ENCODE measurements at regions not wholly inside any gene's neighbourhood (a gene's known extent, or its start where the extent isn't known, plus 50 kb on each side); places are given as distances from the start of the nearest gene placed in this dataset.

DNA sequence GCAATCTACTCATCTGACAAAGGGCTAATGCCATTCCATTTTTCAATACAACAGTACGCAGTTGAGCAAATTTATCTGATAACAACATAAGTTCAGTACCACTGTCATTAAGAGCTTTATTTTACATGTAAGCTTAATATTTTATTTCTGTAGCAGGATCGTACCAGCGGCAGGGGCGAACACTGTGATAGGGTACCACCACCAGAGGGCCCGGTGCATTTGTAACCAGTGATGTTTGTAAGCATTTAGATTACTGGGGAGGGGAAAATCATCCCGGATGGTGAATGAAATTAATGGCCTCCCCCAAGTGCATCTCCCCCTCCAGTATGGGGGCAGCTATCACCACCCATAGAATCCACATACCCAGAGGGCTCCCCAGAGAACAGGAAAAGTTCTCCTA lies 179.0 kb downstream of the ADGRA3 start:
- DNase-seq (ENCODE audit: low spot score) (no peak), ATAC-seq (ENCODE audit: low FRiP score) (no peak)
- TF ChIP-seq, protein P1, sequence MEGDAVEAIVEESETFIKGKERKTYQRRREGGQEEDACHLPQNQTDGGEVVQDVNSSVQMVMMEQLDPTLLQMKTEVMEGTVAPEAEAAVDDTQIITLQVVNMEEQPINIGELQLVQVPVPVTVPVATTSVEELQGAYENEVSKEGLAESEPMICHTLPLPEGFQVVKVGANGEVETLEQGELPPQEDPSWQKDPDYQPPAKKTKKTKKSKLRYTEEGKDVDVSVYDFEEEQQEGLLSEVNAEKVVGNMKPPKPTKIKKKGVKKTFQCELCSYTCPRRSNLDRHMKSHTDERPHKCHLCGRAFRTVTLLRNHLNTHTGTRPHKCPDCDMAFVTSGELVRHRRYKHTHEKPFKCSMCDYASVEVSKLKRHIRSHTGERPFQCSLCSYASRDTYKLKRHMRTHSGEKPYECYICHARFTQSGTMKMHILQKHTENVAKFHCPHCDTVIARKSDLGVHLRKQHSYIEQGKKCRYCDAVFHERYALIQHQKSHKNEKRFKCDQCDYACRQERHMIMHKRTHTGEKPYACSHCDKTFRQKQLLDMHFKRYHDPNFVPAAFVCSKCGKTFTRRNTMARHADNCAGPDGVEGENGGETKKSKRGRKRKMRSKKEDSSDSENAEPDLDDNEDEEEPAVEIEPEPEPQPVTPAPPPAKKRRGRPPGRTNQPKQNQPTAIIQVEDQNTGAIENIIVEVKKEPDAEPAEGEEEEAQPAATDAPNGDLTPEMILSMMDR (IDR thresholded peaks at IDR 0.05) = no peak

DNA sequence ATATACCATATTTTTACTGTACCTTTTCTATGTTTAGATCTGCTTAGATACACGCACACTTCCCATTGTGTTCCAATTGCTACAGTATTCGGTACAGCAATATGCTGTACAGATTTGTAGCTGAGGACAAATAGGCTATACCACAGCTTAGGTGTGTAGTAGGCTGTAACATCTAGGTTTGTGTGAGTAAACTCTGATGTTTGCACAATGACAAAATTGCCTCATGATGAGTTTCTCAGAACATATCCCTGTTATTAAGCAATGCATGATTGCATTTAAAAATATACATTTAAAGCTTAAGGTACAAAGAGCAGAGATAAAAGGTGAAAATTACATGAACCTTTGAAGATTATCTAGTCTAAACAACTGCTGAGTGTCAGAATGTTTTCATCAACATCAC lies 181.7 kb downstream of the ADGRA3 start:
- DNase-seq (ENCODE audit: low spot score) (no peak), ATAC-seq (ENCODE audit: low FRiP score) (no peak)
- TF ChIP-seq, protein P1 (IDR thresholded peaks at IDR 0.05) = no peak

DNA sequence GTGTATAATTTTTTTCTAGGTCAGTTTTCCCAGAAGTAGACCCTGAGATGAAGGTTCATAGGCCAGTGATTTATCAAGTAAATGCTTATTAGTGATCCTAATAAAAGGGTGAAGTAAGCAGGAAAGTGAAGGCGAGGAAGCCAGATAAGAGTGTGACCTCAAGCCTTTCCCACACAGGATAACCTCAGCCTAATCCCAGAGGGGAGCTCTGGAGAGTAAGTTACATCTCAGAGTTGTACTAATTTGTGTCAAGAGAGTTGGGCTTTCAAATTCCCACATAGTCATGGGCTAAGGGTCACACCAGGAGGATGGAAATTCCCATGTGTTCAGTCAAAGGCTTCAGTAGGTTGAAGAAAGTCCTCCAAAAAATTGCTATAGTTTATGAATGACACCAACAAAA lies 191.4 kb downstream of the ADGRA3 start:
- TF ChIP-seq, protein P1 (IDR thresholded peaks at IDR 0.05) = no peak
- ATAC-seq (ENCODE audit: low FRiP score) (no peak), DNase-seq (ENCODE audit: low spot score) (no peak)

DNA sequence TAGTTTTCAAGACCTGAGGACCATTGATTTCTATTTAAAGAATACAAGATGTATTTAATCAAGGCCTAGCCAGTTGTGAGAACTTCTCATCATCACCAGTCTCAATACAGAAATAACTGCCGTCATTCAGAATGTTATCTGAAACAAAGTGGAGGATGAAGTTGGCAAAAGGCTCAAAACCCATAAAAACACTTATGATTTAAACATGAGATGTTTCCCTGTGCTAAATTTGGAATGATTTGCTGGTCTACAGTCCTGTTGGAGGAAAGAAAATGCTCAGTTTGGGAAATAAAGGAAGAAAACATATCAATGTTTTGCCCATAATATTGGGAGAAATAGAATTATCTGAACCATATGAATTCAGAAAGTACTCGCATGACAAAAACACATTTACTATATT lies 192.2 kb downstream of the ADGRA3 start:
- TF ChIP-seq, protein P1 (IDR thresholded peaks at IDR 0.05) = no peak
- DNase-seq (ENCODE audit: low spot score) (no peak), ATAC-seq (ENCODE audit: low FRiP score) (no peak)

DNA sequence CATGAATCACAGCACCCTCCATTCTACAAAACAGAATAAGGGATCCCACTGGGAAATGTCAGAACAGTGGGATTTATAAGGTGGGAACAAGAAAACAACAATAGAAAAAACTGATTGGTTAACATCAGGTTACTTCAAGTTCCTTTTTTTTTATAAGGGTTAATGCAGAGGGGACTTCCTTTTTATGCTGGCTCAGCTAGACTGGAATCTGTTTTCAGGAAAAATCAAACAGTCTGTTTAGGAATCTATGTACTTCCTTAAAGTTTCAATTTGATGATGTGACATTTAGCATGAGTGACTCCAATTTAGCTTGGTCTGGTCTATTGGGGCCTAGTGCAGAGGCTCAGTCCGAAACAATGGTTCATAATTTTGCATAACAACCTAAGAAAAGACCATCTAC lies 192.9 kb downstream of the ADGRA3 start:
- DNase-seq (ENCODE audit: low spot score) (no peak), ATAC-seq (ENCODE audit: low FRiP score) (no peak)
- TF ChIP-seq, protein P1 (IDR thresholded peaks at IDR 0.05) = no peak

DNA sequence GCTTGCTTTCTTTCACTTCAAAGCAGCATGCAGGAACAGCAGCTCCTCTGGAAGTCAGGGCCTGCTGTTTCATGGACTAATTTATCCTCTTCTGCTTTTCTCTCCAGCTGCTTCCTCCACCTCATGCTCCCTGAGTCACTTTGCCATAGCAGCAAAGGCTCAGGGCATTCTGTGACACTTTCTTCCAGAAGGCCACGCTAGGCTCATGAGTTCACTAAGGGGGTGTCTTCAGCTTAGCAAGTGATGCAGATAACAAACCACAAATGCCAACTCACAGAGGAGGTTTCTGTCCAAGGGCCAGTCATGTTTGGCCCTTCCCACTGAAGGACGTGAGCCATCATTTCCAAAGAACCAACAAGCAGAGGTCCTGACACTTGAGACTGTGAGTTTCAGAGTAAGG lies 200.2 kb downstream of the ADGRA3 start:
- TF ChIP-seq, protein P1 (IDR thresholded peaks at IDR 0.05) = no peak
- ATAC-seq (ENCODE audit: low FRiP score) (no peak), DNase-seq (ENCODE audit: low spot score) (no peak)

DNA sequence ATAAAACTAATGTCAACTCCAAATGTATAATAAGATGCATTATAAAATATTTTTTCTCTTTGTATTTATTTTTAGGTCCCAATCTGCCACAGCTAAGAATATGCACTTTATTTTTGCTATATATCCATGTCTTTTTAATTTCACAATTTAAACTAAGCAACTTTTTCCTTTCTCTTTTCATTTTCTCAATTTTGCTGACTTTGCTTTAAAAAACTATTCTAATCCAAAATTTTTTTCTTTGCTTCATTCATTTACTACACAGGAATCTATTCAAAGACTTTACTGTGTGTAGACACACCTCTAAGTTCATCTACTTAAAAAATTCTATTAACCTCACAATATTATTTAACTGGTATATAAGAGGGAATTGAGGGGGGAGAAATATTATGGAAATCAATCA lies 201.9 kb downstream of the ADGRA3 start:
- TF ChIP-seq, protein P1 (IDR thresholded peaks at IDR 0.05) = no peak
- ATAC-seq (ENCODE audit: low FRiP score) (no peak), DNase-seq (ENCODE audit: low spot score) (no peak)

Measured in omental fat pad (tissue), 3 donors.